Vagina (tissue), 2 donors: ENCODE measurements at regions not wholly inside any gene's neighbourhood (a gene's known extent, or its start where the extent isn't known, plus 50 kb on each side); places are given as distances from the start of the nearest gene placed in this dataset.
"Not testable (repeated sequence)": the region's sequence is repeated elsewhere in the genome, so short reads cannot be mapped to it uniquely, and the experiment has no call there.

Experiments
- DNase-seq, 2 donors: peaks; one replicate each; pipeline ENCODE4 v3.0.0-alpha.2; 2017; ENCODE audit errors: extremely low spot score in 2 of 2
- H3K27ac ChIP-seq: fragments of 200-600 bp; sonication (generic); one replicate; pipeline ENCODE4 v1.5.1; 2019
- H3K27me3 ChIP-seq: fragments of 200-600 bp; sonication (generic); one replicate; pipeline ENCODE4 v1.5.1; 2019
- H3K36me3 ChIP-seq, 2 donors: fragments of 200-600 bp; sonication (generic); one replicate each; pipeline ENCODE4 v1.5.1; 2017 to 2019
- H3K4me1 ChIP-seq: fragments of 200-600 bp; sonication (generic); one replicate; pipeline ENCODE4 v1.5.1; 2019
- H3K4me3 ChIP-seq, 2 donors: fragments of 200-600 bp; sonication (generic); 1 replicate in 1 of 2; 2 replicates in 1 of 2; pipeline ENCODE4 v1.5.1; 2016 to 2019
- H3K9me3 ChIP-seq: fragments of 200-600 bp; sonication (generic); one replicate; pipeline ENCODE4 v1.5.1; 2019
- CTCF ChIP-seq, 3 experiments: fragments of 450-650 bp in 2 of 3; fragments of 200-600 bp in 1 of 3; sonication (generic) in 1 of 3; IDR thresholded peaks; one replicate each; pipeline ENCODE4 v1.5.1; 2017 to 2019; ENCODE audit warnings: antibody characterized with exemption in 3 of 3, mild to moderate bottlenecking in 2 of 3, moderate library complexity in 2 of 3
- POLR2A ChIP-seq, 2 donors: fragments of 450-650 bp; IDR thresholded peaks; one replicate each; pipeline ENCODE4 v1.6.1; 2017; ENCODE audit warnings: antibody characterized with exemption in 2 of 2, mild to moderate bottlenecking in 2 of 2, moderate library complexity in 2 of 2
- POLR2AphosphoS5 ChIP-seq, 2 donors: sonication (generic); formaldehyde crosslinking; IDR thresholded peaks; one replicate each; pipeline ENCODE4 v1.9.0; 2017; ENCODE audit warnings: antibody characterized with exemption in 2 of 2, mild to moderate bottlenecking in 2 of 2, low read depth in 1 of 2; ENCODE audit not compliant: insufficient read depth in 1 of 2
- intact Hi-C: fragments of 100-400 bp; cut with DNase I; formaldehyde crosslinking; loops from one replicate; pipeline ENCODE4 v1.15.1; 2023

- no peaks in the 10 kb centered on the region for H3K27me3 ChIP-seq
- H3K27ac ChIP-seq, result no peak overlapping the region
- no peaks in the 10 kb centered on the region for H3K9me3 ChIP-seq
- H3K4me3 ChIP-seq, result no peak overlapping the region
- intact Hi-C loops, result no loop called here
- no peak for DNase-seq
- H3K36me3 ChIP-seq, result no peaks in the 10 kb centered on the region
- no peaks in the 10 kb centered on the region for H3K4me1 ChIP-seq
- TF ChIP-seq POLR2A (IDR thresholded peaks at IDR 0.05), result no peak
- no peak for TF ChIP-seq CTCF (IDR thresholded peaks at IDR 0.05)
- no peak for TF ChIP-seq POLR2AphosphoS5 (IDR thresholded peaks at IDR 0.05; ENCODE audit: insufficient read depth in 1 of 2, low read depth in 1 of 2)
These were observed 537.9 kb downstream of the HINT1 start for GRCh38 chr5:130627145-130627544.

GRCh38 chr5:130624805-130625204 is 540.3 kb downstream of the HINT1 start:
- no peak for DNase-seq
- Histone ChIP-seq H3K4me3 (no peak overlapping the region), H3K27ac (no peak overlapping the region), H3K36me3 (no peaks in the 10 kb centered on the region), H3K9me3 (no peaks in the 10 kb centered on the region), H3K27me3 (no peaks in the 10 kb centered on the region), H3K4me1 (no peaks in the 10 kb centered on the region)
- TF ChIP-seq POLR2AphosphoS5 (IDR thresholded peaks at IDR 0.05; ENCODE audit: insufficient read depth in 1 of 2, low read depth in 1 of 2) (no peak), POLR2A (IDR thresholded peaks at IDR 0.05) (no peak), CTCF (IDR thresholded peaks at IDR 0.05) (no peak)
- intact Hi-C loops, result no loop called here

GRCh38 chr5:130616161-130616560 is 548.9 kb downstream of the HINT1 start:
- no peak for DNase-seq
- Histone ChIP-seq H3K27me3 (no peaks in the 10 kb centered on the region), H3K4me1 (no peaks in the 10 kb centered on the region), H3K4me3 (no peak overlapping the region), H3K36me3 (no peaks in the 10 kb centered on the region), H3K9me3 (no peaks in the 10 kb centered on the region), H3K27ac (no peak overlapping the region)
- no peak for TF ChIP-seq POLR2AphosphoS5 (IDR thresholded peaks at IDR 0.05; ENCODE audit: insufficient read depth in 1 of 2, low read depth in 1 of 2)
- no peak for TF ChIP-seq CTCF (IDR thresholded peaks at IDR 0.05)
- no peak for TF ChIP-seq POLR2A (IDR thresholded peaks at IDR 0.05)
- intact Hi-C loops, result no loop called here

- no peaks in the 10 kb centered on the region for H3K4me1 ChIP-seq
- no peaks in the 10 kb centered on the region for H3K36me3 ChIP-seq
- no peaks in the 10 kb centered on the region for H3K9me3 ChIP-seq
- H3K27me3 ChIP-seq, result no peaks in the 10 kb centered on the region
- intact Hi-C loops, result no loop called here
- no peak overlapping the region for H3K27ac ChIP-seq
- DNase-seq, result no peak
- TF ChIP-seq POLR2A (IDR thresholded peaks at IDR 0.05), result no peak
- no peak for TF ChIP-seq POLR2AphosphoS5 (IDR thresholded peaks at IDR 0.05; ENCODE audit: insufficient read depth in 1 of 2, low read depth in 1 of 2)
- TF ChIP-seq CTCF (IDR thresholded peaks at IDR 0.05), result no peak
- no peak overlapping the region for H3K4me3 ChIP-seq
These were observed 559.8 kb downstream of the HINT1 start for GRCh38 chr5:130605234-130605633.

GRCh38 chr5:130596647-130597046 is 568.4 kb downstream of the HINT1 start:
- DNase-seq, H3K36me3 ChIP-seq, H3K27me3 ChIP-seq, intact Hi-C loops, H3K9me3 ChIP-seq, H3K4me3 ChIP-seq, H3K4me1 ChIP-seq, H3K27ac ChIP-seq: not testable (repeated sequence)

GRCh38 chr5:130580264-130580663 is 584.8 kb downstream of the HINT1 start:
- Histone ChIP-seq H3K36me3 (no peaks in the 10 kb centered on the region), H3K27ac (no peak overlapping the region), H3K4me3 (no peak overlapping the region), H3K27me3 (no peaks in the 10 kb centered on the region), H3K4me1 (no peaks in the 10 kb centered on the region), H3K9me3 (no peaks in the 10 kb centered on the region)
- DNase-seq, result no peak
- TF ChIP-seq POLR2A (IDR thresholded peaks at IDR 0.05) (no peak), CTCF (IDR thresholded peaks at IDR 0.05) (no peak), POLR2AphosphoS5 (IDR thresholded peaks at IDR 0.05; ENCODE audit: insufficient read depth in 1 of 2, low read depth in 1 of 2) (no peak)
- intact Hi-C loops, result no loop called here
